ENCODE measurements at regions not wholly inside any gene's neighbourhood (a gene's known extent, or its start where the extent isn't known, plus 50 kb on each side); places are given as distances from the start of the nearest gene placed in this dataset.

GRCh38 chr7:118449797-118450567 lies 225.5 kb downstream of the ANKRD7 start:
- H3K4me3 ChIP-seq (ENCODE audit: low read depth, low read length), result no peak overlapping the region
- TF ChIP-seq CTCF (IDR thresholded peaks at IDR 0.05; ENCODE audit: borderline replicate concordance, insufficient read depth, low read depth, low read length), result no peak

- TF ChIP-seq CTCF (IDR thresholded peaks at IDR 0.05; ENCODE audit: borderline replicate concordance, insufficient read depth, low read depth, low read length), result no peak
- H3K4me3 ChIP-seq (ENCODE audit: low read depth, low read length), result no peak overlapping the region
These were observed 227.6 kb downstream of the ANKRD7 start for GRCh38 chr7:118452128-118452527.

- no peak overlapping the region for H3K4me3 ChIP-seq (ENCODE audit: low read depth, low read length)
- no peak for TF ChIP-seq CTCF (IDR thresholded peaks at IDR 0.05; ENCODE audit: borderline replicate concordance, insufficient read depth, low read depth, low read length)
These were observed 242.9 kb downstream of the ANKRD7 start for GRCh38 chr7:118467381-118467780.

GRCh38 chr7:118472581-118472980 lies 248.1 kb downstream of the ANKRD7 start:
- no peak overlapping the region for H3K4me3 ChIP-seq (ENCODE audit: low read depth, low read length)
- no peak for TF ChIP-seq CTCF (IDR thresholded peaks at IDR 0.05; ENCODE audit: borderline replicate concordance, insufficient read depth, low read depth, low read length)

GRCh38 chr7:118473271-118473670 lies 248.8 kb downstream of the ANKRD7 start:
- H3K4me3 ChIP-seq (ENCODE audit: low read depth, low read length), result no peak overlapping the region
- TF ChIP-seq CTCF (IDR thresholded peaks at IDR 0.05; ENCODE audit: borderline replicate concordance, insufficient read depth, low read depth, low read length), result no peak

- H3K4me3 ChIP-seq (ENCODE audit: low read depth, low read length), result no peak overlapping the region
- no peak for TF ChIP-seq CTCF (IDR thresholded peaks at IDR 0.05; ENCODE audit: borderline replicate concordance, insufficient read depth, low read depth, low read length)
These were observed 251.5 kb downstream of the ANKRD7 start for GRCh38 chr7:118476036-118476435.

- TF ChIP-seq CTCF (IDR thresholded peaks at IDR 0.05; ENCODE audit: borderline replicate concordance, insufficient read depth, low read depth, low read length), result no peak
- no peak overlapping the region for H3K4me3 ChIP-seq (ENCODE audit: low read depth, low read length)
These were observed 252.5 kb downstream of the ANKRD7 start for GRCh38 chr7:118477036-118477435.
